HUES64 (cell line): ENCODE measurements at regions not wholly inside any gene's neighbourhood (a gene's known extent, or its start where the extent isn't known, plus 50 kb on each side); places are given as distances from the start of the nearest gene placed in this dataset.
"Not testable (repeated sequence)": the region's sequence is repeated elsewhere in the genome, so short reads cannot be mapped to it uniquely, and the experiment has no call there.

Source experiments
- H3K27ac ChIP-seq: 2 replicates; pipeline ENCODE4 v1.7.0; 2013; ENCODE audit warnings: low read depth, low read length, inconsistent platforms
- H3K27me3 ChIP-seq: 2 replicates; pipeline ENCODE4 v1.6.1; 2013; ENCODE audit warnings: mild to moderate bottlenecking, low read length; ENCODE audit not compliant: insufficient read depth
- H3K36me3 ChIP-seq: 2 replicates; pipeline ENCODE4 v1.6.1; 2013; ENCODE audit warnings: mild to moderate bottlenecking, low read length; ENCODE audit not compliant: insufficient read depth
- H3K4me1 ChIP-seq: 2 replicates; pipeline ENCODE4 v1.6.1; 2013; ENCODE audit warnings: mild to moderate bottlenecking, low read length, moderate library complexity; ENCODE audit not compliant: insufficient read depth
- H3K4me3 ChIP-seq: 2 replicates; pipeline ENCODE4 v1.5.1; 2013; ENCODE audit warnings: mild to moderate bottlenecking, low read length, moderate library complexity
- H3K9ac ChIP-seq: 2 replicates; pipeline ENCODE4 v1.6.1; 2013; ENCODE audit warnings: mild to moderate bottlenecking, low read depth, low read length
- H3K9me3 ChIP-seq: 2 replicates; pipeline ENCODE4 v1.6.1; 2013; ENCODE audit warnings: low read depth, low read length; ENCODE audit not compliant: insufficient read depth
- WGBS: fragments of 150-250, 120-280 bp; methylation state at CpG from one replicate; pipeline ENCODE4 v1.1.7; 2013; ENCODE audit warnings: missing lambda C conversion rate; 5-methylcytosine and 5-hydroxymethylcytosine counted together

DNA sequence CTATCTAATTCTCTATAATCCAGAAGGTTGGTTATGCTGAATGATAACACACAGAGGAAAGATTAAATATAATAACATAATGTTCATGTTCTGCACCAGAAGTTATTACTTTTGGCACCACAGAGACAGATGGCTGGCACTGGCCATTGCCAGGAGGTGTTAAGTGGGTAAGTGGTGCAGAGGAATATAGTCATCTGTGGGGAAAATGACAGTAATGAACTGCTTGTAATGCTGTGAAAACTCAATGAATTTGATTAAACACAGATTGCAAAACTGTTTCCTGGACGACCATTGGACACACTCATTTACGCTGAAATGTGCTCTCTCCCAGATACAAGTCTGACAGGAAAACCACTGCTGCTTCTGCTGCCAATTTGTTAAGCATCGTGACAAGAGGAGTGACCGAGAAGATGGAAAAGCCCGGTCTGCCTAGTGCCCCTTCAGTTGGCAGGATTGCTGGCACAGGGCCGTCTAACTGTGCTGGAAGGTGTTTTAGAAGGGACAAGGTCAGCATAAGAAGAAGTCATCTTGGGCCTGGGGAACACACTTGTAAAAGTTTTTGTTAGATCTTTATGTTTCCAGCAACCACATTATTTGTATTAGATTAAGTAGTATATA is 567.4 kb downstream of the CBLN4 start:
- no peak overlapping the region for H3K4me3 ChIP-seq
- H3K4me1 ChIP-seq = no peaks in the 10 kb centered on the region
- no peaks in the 10 kb centered on the region for H3K27me3 ChIP-seq
- no peak overlapping the region for H3K9ac ChIP-seq
- no peak overlapping the region for H3K27ac ChIP-seq
- whole genome bisulfite sequencing = 90% methylated on average over 6 of the region's 6 CpGs
- H3K36me3 ChIP-seq = no peaks in the 10 kb centered on the region
- 0 out of 2 replicates have a peak, but pooled peaks cover 7% of the 10 kb centered on the region for H3K9me3 ChIP-seq

DNA sequence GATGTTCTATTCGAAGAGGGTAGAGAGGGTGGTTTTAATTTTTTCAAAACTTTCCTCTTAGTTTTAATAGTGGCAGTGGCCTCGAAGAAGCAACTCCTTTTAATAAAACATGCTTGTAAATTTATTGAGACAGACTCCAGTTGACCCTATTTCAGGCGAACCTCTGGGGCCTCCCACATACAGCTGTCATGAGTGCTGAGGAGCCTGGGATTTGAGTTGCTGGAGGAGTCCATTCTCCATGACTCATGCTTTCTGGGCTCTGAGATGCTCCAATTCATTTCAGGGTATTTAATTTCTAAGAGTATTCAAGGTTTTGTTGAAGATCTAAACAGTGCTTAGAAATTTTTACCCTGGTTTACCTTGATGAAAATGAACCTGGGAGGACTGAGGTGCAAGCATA is 580.4 kb downstream of the CBLN4 start:
- Histone ChIP-seq H3K27ac (no peak overlapping the region), H3K4me3 (no peak overlapping the region), H3K4me1 (peaks cover 29% of the 10 kb centered on the region), H3K9me3 (peaks cover 14% of the 10 kb centered on the region; the same call in 1 of the 2 replicates), H3K36me3 (no peaks in the 10 kb centered on the region), H3K9ac (no peak overlapping the region), H3K27me3 (no peaks in the 10 kb centered on the region)
- WGBS = 77% methylated on average over 2 of the region's 3 CpGs

DNA sequence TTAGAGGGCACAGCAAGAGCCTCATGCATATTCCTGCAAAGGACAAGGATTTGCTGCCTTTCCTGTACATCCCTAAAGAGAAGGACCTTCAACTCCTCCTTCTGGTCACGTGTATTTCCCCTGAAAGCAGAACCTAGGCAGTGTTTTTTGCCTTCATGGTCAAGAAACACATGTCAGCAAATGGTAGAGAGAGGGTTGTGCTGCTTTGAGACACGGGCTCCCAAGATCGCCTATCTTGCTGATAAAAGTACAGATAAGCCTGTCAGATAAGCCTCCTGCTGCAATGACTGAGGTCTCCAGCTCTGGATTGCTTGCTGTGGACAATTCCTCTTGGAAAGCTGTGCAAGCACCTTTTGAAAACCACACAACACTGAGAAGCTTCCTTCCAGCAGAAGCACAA is 580.8 kb downstream of the CBLN4 start:
- no peak overlapping the region for H3K27ac ChIP-seq
- H3K9me3 ChIP-seq = peaks cover 16% of the 10 kb centered on the region; the same call in 1 of the 2 replicates
- no peak overlapping the region for H3K9ac ChIP-seq
- peaks cover 29% of the 10 kb centered on the region for H3K4me1 ChIP-seq
- H3K36me3 ChIP-seq = no peaks in the 10 kb centered on the region
- no peak overlapping the region for H3K4me3 ChIP-seq
- 70% methylated on average over 3 of the region's 3 CpGs for WGBS
- H3K27me3 ChIP-seq = no peaks in the 10 kb centered on the region

DNA sequence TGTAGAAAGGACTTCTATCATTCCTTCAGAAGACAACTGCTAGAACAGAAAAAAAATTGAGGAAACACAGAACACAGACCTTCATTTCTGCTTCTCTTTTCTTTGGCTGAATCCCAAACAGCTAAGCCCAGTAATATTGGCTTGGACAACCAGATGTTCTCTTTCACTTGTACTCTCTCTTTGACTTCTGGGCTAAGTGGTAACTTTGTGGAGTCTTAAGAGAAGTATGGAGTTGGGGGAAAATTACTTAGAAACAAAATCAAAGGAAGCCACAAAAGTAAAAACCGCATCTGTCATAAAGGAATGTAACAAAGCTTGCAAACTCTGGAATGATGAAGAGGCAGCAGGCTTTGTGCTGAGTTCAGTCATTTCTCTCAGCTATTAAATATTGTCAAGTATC is 587.5 kb downstream of the CBLN4 start:
- Histone ChIP-seq H3K4me3 (no peak overlapping the region), H3K9ac (no peak overlapping the region), H3K9me3 (peaks cover 9% of the 10 kb centered on the region; the same call in 1 of the 2 replicates), H3K27me3 (no peaks in the 10 kb centered on the region), H3K27ac (no peak overlapping the region), H3K4me1 (peaks cover 9% of the 10 kb centered on the region; the same call in 1 of the 2 replicates), H3K36me3 (no peaks in the 10 kb centered on the region)
- WGBS = 62% methylated on average over 1 of the region's 1 CpG

DNA sequence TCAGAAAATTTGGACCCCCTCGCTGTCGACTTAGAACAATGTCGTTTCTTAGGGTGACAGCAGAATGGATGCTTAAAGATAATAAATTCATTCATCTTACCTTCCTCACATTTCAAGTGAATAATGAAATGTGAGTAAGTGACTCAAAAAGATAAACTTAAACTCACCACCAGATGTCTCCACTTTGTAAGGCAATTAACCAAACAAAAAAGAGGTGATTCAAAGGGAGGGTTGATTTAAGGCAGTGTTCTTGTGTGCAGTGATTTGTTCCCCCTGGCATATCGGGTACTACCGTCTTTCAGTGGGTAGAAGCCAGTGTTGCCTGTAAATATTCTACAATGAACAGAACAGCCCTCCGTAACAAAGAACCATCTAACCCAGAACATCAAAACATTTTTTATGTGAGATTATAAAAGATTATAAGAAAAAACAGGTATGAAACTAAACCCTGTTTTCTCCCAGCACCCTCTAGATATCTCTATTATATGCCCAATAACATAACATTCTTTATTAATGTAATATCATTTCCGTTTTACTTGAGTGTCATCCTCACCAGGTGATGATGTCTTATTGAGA is 589.7 kb downstream of the CBLN4 start:
- Histone ChIP-seq H3K4me1 (no peaks in the 10 kb centered on the region), H3K9ac (no peak overlapping the region), H3K36me3 (no peaks in the 10 kb centered on the region), H3K27me3 (no peaks in the 10 kb centered on the region), H3K9me3 (peaks cover 5% of the 10 kb centered on the region; the same call in 1 of the 2 replicates), H3K4me3 (no peak overlapping the region), H3K27ac (no peak overlapping the region)
- WGBS = 68% methylated on average over 4 of the region's 7 CpGs

DNA sequence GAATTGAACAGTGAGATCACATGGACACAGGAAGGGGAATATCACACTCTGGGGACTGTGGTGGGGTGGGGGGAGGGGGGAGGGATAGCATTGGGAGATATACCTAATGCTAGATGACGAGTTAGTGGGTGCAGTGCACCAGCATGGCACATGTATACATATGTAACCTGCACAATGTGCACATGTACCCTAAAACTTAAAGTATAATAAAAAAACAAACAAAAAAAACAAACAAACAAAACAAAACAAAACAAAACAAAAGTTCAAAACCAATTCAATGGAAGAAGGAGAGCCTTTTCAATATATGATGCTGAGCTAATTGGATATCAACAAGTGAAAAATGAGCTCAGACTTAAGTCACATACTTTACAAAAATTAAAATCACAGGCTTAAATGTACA is 592.8 kb downstream of the CBLN4 start:
- WGBS = no CpG with 5 or more reads among the region's 1 CpG
- not testable (repeated sequence) for H3K36me3 ChIP-seq, H3K27me3 ChIP-seq, H3K4me1 ChIP-seq, H3K4me3 ChIP-seq, H3K9ac ChIP-seq, H3K9me3 ChIP-seq, H3K27ac ChIP-seq

DNA sequence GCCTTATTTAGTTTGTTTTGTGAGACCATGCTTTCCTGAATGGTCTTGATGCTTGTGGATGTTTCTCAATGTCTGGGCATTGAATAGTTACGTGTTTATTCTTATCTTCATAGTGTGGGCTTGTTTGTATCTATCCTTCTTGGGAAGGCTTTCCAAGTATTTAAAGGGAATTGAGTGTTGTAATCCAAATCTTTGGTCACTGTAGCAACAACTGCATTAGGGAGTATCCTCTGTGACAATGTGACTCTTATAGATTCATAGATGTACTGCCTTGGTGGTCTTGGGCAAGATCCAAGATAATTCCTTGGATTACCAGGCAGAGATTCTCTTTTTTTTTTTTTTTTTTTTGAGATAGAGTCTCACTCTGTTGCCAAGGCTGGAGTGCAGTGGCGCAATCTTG is 598.4 kb downstream of the CBLN4 start:
- no peak overlapping the region for H3K4me3 ChIP-seq
- peaks cover 8% of the 10 kb centered on the region; the same call in 1 of the 2 replicates for H3K9me3 ChIP-seq
- 82% methylated on average over 2 of the region's 2 CpGs for WGBS
- no peaks in the 10 kb centered on the region for H3K36me3 ChIP-seq
- H3K4me1 ChIP-seq = no peaks in the 10 kb centered on the region
- H3K27me3 ChIP-seq = no peaks in the 10 kb centered on the region
- no peak overlapping the region for H3K27ac ChIP-seq
- H3K9ac ChIP-seq = no peak overlapping the region

DNA sequence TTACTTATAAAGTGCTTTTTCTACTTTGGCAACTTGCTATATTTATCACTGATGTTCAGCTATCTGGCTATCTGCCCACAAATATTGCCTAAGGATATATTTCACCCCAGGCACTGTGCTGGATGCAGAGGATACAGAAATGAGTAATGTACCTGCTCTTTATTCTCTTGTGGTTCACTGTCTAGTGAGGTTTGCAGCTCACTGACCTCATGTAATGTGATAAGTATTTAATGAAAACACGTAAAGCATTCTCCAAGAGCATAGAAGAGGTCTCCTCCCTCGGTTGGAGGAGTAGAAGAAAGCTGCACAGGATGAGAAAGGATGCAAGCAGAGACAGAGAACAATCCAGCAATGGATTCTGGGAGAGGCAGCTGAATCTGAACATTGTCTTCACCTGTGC is 610.7 kb downstream of the CBLN4 start:
- Histone ChIP-seq H3K36me3 (no peaks in the 10 kb centered on the region), H3K4me1 (no peaks in the 10 kb centered on the region), H3K27ac (no peak overlapping the region), H3K9me3 (peaks cover 12% of the 10 kb centered on the region), H3K4me3 (no peak overlapping the region), H3K27me3 (no peaks in the 10 kb centered on the region), H3K9ac (no peak overlapping the region)
- WGBS = 76% methylated on average over 2 of the region's 2 CpGs

DNA sequence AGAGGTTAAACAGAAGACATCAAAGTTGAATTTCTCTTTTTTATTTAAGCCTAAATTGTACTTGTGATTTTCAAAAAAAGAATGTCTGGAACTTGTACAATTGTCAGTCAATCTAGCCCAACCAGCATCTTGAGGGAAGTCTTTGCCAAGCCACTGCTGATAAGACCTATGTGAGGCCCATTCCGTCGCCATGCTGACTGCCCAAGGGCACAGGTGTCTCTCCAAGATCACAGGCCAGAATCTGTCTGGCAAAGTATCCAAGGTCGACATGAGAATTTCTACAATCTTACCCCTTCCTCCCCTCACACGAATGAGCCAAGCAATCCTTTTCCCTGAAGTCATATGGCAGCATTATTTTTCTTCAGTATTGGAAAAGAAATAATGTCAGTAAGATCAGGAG is 614.5 kb downstream of the CBLN4 start:
- peaks cover 12% of the 10 kb centered on the region for H3K9me3 ChIP-seq
- H3K36me3 ChIP-seq = no peaks in the 10 kb centered on the region
- H3K27ac ChIP-seq = no peak overlapping the region
- H3K27me3 ChIP-seq = no peaks in the 10 kb centered on the region
- no peak overlapping the region for H3K4me3 ChIP-seq
- WGBS = 65% methylated on average over 4 of the region's 4 CpGs
- no peak overlapping the region for H3K9ac ChIP-seq
- H3K4me1 ChIP-seq = no peaks in the 10 kb centered on the region

DNA sequence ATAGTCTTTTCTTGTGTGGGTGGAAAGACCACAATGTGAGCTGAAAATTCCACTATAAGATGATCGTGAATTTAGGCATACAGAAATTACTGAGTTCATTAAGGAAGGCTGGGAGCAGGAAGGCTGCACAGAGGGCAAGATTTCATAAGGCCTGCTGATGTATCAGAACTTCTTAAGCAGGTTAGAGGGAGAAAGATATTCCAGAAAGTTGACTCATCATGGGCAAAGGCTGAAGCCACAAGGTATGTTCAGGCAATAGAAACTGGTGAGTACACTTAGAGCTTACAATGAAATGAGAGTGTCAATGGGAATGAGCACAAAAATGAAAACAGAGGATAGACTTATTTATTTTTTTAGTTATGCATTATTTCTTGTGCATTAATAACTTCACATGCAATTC is 618.6 kb downstream of the CBLN4 start:
- Histone ChIP-seq H3K36me3 (no peaks in the 10 kb centered on the region), H3K4me1 (no peaks in the 10 kb centered on the region)
- 80% methylated on average over 1 of the region's 1 CpG for WGBS

DNA sequence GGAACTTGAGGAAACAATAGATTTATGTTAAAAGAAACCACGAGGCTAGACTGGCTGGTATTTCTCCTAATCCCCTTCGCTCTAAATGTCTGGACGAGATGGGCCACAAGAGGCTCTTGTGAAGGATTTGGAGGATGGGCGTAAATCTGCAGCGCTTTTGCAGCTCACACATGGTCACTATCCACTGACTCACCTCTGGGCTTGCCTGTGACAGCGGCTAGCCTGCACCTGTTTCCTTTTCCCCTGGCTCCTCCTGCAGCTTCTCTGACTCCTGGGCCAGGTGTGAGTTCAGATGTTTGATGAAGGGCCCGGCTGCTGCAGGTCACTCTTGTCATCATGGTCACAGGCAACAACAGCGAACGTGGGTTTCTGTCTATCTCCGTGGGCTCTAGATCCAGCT is 629.4 kb downstream of the CBLN4 start:
- Histone ChIP-seq H3K36me3 (no peaks in the 10 kb centered on the region), H3K4me1 (no peaks in the 10 kb centered on the region), H3K27ac (no peak overlapping the region), H3K4me3 (no peak overlapping the region), H3K9ac (no peak overlapping the region), H3K9me3 (0 out of 2 replicates have a peak, but pooled peaks cover 15% of the 10 kb centered on the region), H3K27me3 (no peaks in the 10 kb centered on the region)
- WGBS = 80% methylated on average over 10 of the region's 10 CpGs

More for the DNA sequence above, 618.6 kb downstream of the CBLN4 start:
- no peak overlapping the region for H3K27ac ChIP-seq
- no peak overlapping the region for H3K4me3 ChIP-seq
- H3K27me3 ChIP-seq = no peaks in the 10 kb centered on the region
- H3K9ac ChIP-seq = no peak overlapping the region
- peaks cover 6% of the 10 kb centered on the region for H3K9me3 ChIP-seq
